ENCODE measurements at regions not wholly inside any gene's neighbourhood (a gene's known extent, or its start where the extent isn't known, plus 50 kb on each side); places are given as distances from the start of the nearest gene placed in this dataset.
"Not testable (repeated sequence)": the region's sequence is repeated elsewhere in the genome, so short reads cannot be mapped to it uniquely, and the experiment has no call there.

DNA sequence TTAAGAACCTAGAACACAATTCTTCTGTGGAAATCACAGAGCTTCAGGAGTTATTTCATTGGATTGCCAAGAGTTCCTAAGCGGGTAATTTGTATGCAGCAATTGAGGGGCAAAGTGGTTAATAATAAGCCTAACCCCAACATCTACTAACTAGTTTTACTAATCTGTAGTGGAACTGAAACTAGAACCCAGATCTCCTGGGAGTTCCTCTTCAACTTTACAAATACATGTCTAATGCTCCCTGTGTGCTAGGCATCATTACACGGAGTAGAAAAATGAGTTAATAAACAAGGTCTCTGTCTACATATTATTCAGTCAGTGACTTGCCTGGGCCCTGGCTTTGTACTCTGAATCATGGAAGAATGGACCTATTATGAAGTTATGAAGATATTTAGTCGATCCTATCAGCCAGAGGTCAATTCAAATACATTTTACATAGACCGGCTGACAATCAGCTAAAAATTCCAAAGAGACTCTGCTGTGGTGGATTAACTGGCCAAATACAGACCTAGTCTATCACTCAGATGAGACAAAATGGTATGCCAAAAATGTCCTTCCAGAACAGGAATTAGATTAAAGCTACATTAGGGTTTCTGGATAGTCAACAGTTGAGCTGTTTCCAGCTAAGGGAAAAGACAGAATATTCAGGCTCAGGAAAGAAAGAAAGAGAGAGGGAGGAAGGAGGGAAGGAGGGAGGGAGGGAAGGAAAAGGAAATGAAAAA is 326.0 kb downstream of the FBXW7 start:
- no peak for DNase-seq (ENCODE audit: low read depth, low spot score)
- in situ Hi-C loops (cut with HindIII; ENCODE audit: low pct_unique_long_range_greater_than_20kb, low sequenced_read_pairs), result no loop called here

DNA sequence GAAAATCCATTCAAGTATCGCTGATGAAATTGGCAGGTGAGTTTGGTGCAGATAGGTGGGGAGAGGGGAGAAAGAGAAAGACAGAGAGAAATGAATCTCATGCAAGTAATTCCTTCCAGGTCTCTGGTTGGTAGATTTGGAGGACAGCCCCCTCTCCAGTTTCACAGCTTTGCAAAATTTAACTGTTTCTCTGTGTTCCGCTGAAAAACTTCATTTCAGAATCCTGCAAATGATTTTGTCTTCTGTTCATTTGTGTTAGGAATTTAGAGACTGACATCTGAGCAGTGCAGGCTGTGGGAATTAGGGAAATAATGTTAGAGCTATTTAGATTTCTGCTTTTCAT is 328.5 kb downstream of the FBXW7 start:
- in situ Hi-C loops (cut with HindIII; ENCODE audit: low pct_unique_long_range_greater_than_20kb, low sequenced_read_pairs), result no loop called here
- DNase-seq (ENCODE audit: low read depth, low spot score), result no peak

- in situ Hi-C loops (cut with HindIII; ENCODE audit: low pct_unique_long_range_greater_than_20kb, low sequenced_read_pairs), result no loop called here
These were observed 329.1 kb downstream of the FBXW7 start for GRCh38 chr4:152206646-152207377.

DNA sequence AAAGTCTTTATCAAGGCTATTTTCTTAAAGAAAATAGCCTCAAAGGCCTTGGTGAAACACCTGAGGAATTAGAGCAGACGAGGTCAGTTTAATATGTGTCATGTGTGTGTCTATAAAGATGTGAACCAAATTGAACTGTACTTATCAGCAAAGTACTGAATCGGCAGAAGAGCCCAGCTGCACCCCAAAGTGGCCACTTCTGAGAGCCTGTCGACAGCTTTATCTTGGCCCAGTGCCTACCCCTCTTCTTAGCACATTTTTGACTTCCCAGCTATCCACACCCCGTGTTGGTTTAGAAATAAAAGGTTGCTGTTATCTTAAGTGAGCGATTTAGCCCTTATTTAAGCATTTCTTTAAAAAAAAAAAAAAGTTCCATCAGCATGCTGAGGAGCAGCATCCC is 329.7 kb downstream of the FBXW7 start:
- in situ Hi-C loops (cut with HindIII; ENCODE audit: low pct_unique_long_range_greater_than_20kb, low sequenced_read_pairs), result no loop called here
- DNase-seq (ENCODE audit: low read depth, low spot score), result no peak

More at GRCh38 chr4:152206646-152207377, 329.1 kb downstream of the FBXW7 start:
- DNase-seq (ENCODE audit: low read depth, low spot score), result no peak

DNA sequence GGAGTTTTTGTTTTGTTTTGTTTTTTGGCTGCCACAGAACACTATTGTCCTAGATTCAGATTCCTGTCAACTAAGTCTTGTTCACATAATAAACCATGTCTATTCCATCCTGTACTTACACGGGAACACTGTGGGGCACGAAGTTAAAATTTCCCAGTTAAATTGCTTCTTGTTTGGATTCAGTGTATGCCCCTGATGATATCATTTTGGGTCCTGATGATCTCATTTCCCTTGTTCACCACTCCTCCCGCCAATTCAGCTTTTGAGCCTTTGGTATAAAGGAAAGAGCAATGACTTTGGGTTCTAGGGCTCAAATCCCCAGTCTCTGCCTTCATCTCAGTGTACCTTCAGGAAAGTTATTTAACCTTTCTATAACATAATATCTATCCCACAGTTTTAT is 333.5 kb downstream of the FBXW7 start:
- DNase-seq (ENCODE audit: low read depth, low spot score), result no peak
- in situ Hi-C loops (cut with HindIII; ENCODE audit: low pct_unique_long_range_greater_than_20kb, low sequenced_read_pairs), result no loop called here

DNA sequence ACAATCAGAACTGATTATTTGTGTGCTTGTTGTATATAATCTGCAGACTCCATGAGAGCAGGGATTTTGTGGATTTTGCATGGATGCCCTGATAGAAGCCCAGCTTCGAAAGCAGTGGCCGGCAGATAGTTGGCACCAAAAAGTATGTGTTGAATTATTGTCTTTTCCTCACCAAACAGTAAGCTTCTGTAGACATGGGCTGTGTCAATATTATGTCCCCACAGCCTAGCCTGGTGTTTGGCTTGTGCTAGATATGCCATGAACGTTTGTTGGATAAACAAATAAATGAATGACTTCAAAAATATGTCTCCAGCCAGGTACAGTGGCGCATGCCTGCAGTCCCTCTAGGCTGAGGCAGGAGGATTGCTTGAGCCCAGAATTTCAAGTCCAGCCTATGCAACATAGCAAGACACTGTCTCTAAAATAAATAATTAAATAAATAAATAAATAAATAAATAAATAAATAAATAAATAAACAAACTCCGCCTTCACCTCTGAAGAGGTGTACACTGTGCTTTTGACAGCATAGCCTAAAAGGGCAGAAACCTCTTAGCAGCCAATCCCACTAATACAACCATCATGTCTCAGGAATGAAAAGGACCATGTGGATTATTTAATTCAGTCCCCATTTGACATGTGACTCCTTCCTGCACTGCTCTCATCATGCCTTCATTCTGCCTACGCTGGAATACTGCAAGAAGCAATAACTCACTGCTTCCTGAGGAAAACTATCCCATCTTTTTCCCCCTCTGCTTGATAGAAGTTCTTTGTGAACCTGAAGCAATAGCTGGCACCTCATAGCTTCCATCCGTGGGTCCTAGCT is 335.2 kb downstream of the FBXW7 start:
- no peak for DNase-seq (ENCODE audit: low read depth, low spot score)
- in situ Hi-C loops (cut with HindIII; ENCODE audit: low pct_unique_long_range_greater_than_20kb, low sequenced_read_pairs), result no loop called here

- in situ Hi-C loops (cut with HindIII; ENCODE audit: low pct_unique_long_range_greater_than_20kb, low sequenced_read_pairs), result no loop called here
- no peak for DNase-seq (ENCODE audit: low read depth, low spot score)
These were observed 338.7 kb downstream of the FBXW7 start for GRCh38 chr4:152197211-152197610.

- in situ Hi-C loops (cut with HindIII; ENCODE audit: low pct_unique_long_range_greater_than_20kb, low sequenced_read_pairs), result no loop called here
- DNase-seq (ENCODE audit: low read depth, low spot score), result no peak
These were observed 340.0 kb downstream of the FBXW7 start for GRCh38 chr4:152195888-152196287.

DNA sequence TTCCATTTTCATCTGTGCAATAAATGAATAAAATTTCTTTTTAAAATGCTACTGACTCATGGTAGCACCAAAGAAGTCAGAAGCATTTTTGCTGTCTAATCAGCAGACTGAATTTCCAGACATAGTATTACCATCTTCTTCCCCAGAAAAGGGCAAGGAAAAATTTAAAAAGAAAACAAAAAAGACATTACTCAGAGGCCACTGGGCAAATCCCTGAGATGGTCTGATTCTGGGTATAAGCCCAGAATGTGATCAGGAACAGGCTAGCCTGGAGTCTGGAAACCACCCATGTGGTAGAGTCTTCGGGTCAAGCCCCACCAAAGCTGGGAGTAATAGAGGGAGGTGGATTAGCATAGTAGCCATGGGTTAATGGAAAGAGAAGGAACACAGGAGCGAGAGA is 342.8 kb downstream of the FBXW7 start:
- DNase-seq (ENCODE audit: low read depth, low spot score), result no peak
- in situ Hi-C loops (cut with HindIII; ENCODE audit: low pct_unique_long_range_greater_than_20kb, low sequenced_read_pairs), result no loop called here

DNA sequence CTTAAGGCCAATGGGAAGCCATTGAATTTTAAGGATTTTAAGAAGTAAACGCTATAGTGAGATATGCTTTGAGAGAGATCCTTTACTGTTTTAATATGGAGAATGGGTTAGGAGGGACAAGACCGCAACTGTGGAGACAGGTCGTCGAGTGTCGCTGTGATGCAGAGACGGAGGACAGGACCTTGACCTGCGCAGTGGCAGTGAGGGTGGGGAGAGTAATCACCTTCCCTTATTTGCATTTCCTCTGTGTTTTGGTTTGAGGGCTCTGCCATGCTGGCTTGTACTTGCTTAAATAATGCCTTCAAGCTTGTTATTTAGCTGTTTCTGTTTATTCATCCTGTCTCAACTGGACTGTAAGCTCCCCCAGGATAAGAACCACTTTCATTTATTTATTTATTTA is 345.0 kb downstream of the FBXW7 start:
- in situ Hi-C loops (cut with HindIII; ENCODE audit: low pct_unique_long_range_greater_than_20kb, low sequenced_read_pairs), result no loop called here

DNA sequence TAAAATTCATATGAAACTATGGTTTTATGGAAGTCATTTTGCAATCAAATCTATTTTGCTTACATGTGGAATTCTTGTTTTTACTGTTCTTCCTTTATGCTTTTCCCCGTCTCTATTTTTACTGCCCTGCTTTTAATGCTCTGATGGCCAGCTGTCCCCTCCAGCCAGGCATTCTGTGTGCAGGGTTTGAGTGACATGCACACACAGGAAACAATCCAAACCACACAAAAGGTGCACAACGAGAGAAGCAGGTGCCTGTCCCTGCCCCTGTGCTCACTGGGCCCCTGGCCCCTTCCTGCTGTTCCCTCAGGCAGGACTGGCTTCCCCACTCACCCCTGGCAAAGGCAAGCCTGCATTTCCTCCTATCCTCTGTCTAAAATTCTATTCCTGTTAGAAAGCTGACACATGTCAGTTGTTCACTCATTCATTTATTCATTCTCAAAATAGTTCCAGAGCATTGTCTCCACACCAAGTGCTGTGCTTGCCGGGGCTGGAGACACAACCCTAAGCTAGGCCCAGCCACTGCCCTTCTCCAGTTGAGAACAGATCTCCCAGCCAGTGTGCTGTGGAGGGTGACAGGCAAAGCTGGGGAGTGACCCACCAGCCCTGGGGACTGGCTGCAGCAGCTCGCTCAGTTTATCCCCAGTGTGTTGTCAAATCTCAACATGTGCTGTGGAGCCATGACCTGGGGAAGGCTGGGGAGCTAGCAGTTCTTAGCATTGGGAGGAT is 346.3 kb downstream of the FBXW7 start:
- no peak for DNase-seq (ENCODE audit: low read depth, low spot score)
- in situ Hi-C loops (cut with HindIII; ENCODE audit: low pct_unique_long_range_greater_than_20kb, low sequenced_read_pairs), result no loop called here

More for the DNA sequence above, 345.0 kb downstream of the FBXW7 start:
- no peak for DNase-seq (ENCODE audit: low read depth, low spot score)

GRCh38 chr4:152188801-152189200 is 347.1 kb downstream of the FBXW7 start:
- in situ Hi-C loops (cut with HindIII; ENCODE audit: low pct_unique_long_range_greater_than_20kb, low sequenced_read_pairs), result no loop called here

GRCh38 chr4:152187693-152188092 is 348.2 kb downstream of the FBXW7 start:
- DNase-seq (ENCODE audit: low read depth, low spot score), result no peak
- in situ Hi-C loops (cut with HindIII; ENCODE audit: low pct_unique_long_range_greater_than_20kb, low sequenced_read_pairs), result no loop called here

More at GRCh38 chr4:152188801-152189200, 347.1 kb downstream of the FBXW7 start:
- DNase-seq (ENCODE audit: low read depth, low spot score), result no peak

- in situ Hi-C loops (cut with HindIII; ENCODE audit: low pct_unique_long_range_greater_than_20kb, low sequenced_read_pairs), result no loop called here
- no peak for DNase-seq (ENCODE audit: low read depth, low spot score)
These were observed 349.9 kb downstream of the FBXW7 start for GRCh38 chr4:152185786-152186550.

GRCh38 chr4:152181150-152181549 is 354.7 kb downstream of the FBXW7 start:
- DNase-seq (ENCODE audit: low read depth, low spot score), result no peak
- in situ Hi-C loops (cut with HindIII; ENCODE audit: low pct_unique_long_range_greater_than_20kb, low sequenced_read_pairs), result no loop called here

DNA sequence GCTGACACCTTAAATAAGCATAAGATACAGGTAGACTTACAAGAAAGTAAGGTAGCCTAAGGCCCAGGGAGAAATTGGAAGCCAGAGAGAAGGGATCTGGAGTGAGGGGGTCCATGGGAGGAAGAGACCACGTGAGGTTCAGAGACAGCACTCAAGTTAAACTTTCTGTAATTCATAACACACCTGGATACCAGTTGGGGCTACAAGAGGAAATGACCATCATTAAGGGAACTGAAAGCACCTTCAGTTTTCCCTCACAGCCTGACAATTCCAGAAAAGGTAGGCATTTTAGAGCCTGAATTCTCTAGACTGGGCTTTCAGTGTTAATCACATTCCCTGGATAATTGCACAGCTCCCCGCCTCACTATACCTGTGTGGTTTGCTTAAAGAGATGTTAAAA is 355.5 kb downstream of the FBXW7 start:
- in situ Hi-C loops (cut with HindIII; ENCODE audit: low pct_unique_long_range_greater_than_20kb, low sequenced_read_pairs), result no loop called here
- no peak for DNase-seq (ENCODE audit: low read depth, low spot score)

- DNase-seq (ENCODE audit: low read depth, low spot score); in situ Hi-C loops (cut with HindIII; ENCODE audit: low pct_unique_long_range_greater_than_20kb, low sequenced_read_pairs): not testable (repeated sequence)
These were observed 358.4 kb downstream of the FBXW7 start for GRCh38 chr4:152177538-152177937.
